WTC11 (cell line): ENCODE measurements at regions not wholly inside any gene's neighbourhood (a gene's known extent, or its start where the extent isn't known, plus 50 kb on each side); places are given as distances from the start of the nearest gene placed in this dataset.

Experiments used
- CTCF ChIP-seq: fragments of 200-600 bp; IDR thresholded peaks from 2 replicates; pipeline ENCODE4 v1.8.0; 2022; ENCODE audit warnings: antibody characterized with exemption
- NR2C2 ChIP-seq: sonication (generic); formaldehyde crosslinking; IDR thresholded peaks from 2 replicates; pipeline ENCODE4 v1.8.0; 2022; ENCODE audit warnings: mild to moderate bottlenecking, missing genetic modification reagents

DNA sequence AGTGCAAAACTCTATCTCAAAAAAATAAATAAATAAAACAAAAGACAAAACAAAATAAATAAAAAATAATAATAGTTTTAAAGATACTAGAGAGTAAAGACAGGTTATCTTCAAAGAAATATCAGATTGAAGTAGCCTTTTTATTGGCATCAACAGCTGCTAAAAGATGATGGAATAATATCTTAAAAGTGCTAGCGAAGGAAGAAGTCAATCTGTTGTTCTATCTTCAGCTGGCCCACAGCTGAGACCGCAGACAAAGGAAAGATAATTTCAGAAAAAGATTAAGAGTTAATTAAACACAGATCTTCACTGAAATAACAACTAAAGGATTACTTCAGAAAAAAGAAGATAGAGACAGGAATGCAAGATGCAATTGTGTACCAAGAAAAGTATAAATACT, 130.2 kb upstream of the PKDCC start:
- no peak for TF ChIP-seq NR2C2 (CRISPR knock-in tag)
- no peak for TF ChIP-seq CTCF
